Peyer's patch (tissue), 4 donors: ENCODE measurements at regions not wholly inside any gene's neighbourhood (a gene's known extent, or its start where the extent isn't known, plus 50 kb on each side); places are given as distances from the start of the nearest gene placed in this dataset.

ENCODE experiments used
- DNase-seq, 3 donors: peaks; one replicate each; pipeline ENCODE4 v3.0.0-alpha.2; 2017 to 2019
- H3K27ac ChIP-seq, 4 donors: fragments of 200-600 bp; sonication (generic); one replicate each; pipeline ENCODE4 v1.5.1; 2016 to 2019
- H3K27me3 ChIP-seq, 2 donors: fragments of 200-600 bp; sonication (generic); one replicate each; pipeline ENCODE4 v1.5.1; 2019
- H3K36me3 ChIP-seq, 3 donors: fragments of 200-600 bp; sonication (generic); one replicate each; pipeline ENCODE4 v1.5.1; 2016 to 2019
- H3K4me1 ChIP-seq, 4 donors: fragments of 200-600 bp; sonication (generic); one replicate each; pipeline ENCODE4 v1.5.1; 2016 to 2019
- H3K4me3 ChIP-seq, 4 donors: fragments of 200-600 bp; sonication (generic); 1 replicate in 3 of 4; 2 replicates in 1 of 4; pipeline ENCODE4 v1.5.1; 2016 to 2019; ENCODE audit warnings: mild to moderate bottlenecking in 1 of 4
- H3K9me3 ChIP-seq, 4 donors: fragments of 200-600 bp; sonication (generic); one replicate each; pipeline ENCODE4 v1.5.1; 2016 to 2019; ENCODE audit warnings: mild to moderate bottlenecking in 1 of 4
- CTCF ChIP-seq, 6 experiments: fragments of 450-650 bp in 4 of 6; fragments of 200-600 bp in 2 of 6; sonication (generic) in 1 of 6; IDR thresholded peaks; one replicate each; pipeline ENCODE4 v1.5.1; 2017 to 2019; ENCODE audit warnings: antibody characterized with exemption in 6 of 6, mild to moderate bottlenecking in 3 of 6, moderate library complexity in 1 of 6
- POLR2A ChIP-seq, 2 donors: fragments of 450-650 bp; IDR thresholded peaks; one replicate each; pipeline ENCODE4 v1.5.1; 2017; ENCODE audit warnings: antibody characterized with exemption in 2 of 2, mild to moderate bottlenecking in 2 of 2, moderate library complexity in 2 of 2

- no peak for DNase-seq
- no peaks in the 10 kb centered on the region for H3K9me3 ChIP-seq
- no peak overlapping the region for H3K4me3 ChIP-seq
- no peaks in the 10 kb centered on the region for H3K4me1 ChIP-seq
- H3K36me3 ChIP-seq: no peaks in the 10 kb centered on the region
- H3K27ac ChIP-seq: no peak overlapping the region
- H3K27me3 ChIP-seq: no peaks in the 10 kb centered on the region
- TF ChIP-seq CTCF (IDR thresholded peaks at IDR 0.05) (no peak), POLR2A (IDR thresholded peaks at IDR 0.05) (no peak)
Observed at GRCh38 chr4:95606739-95607138, 58.0 kb upstream of the UNC5C start.

DNA sequence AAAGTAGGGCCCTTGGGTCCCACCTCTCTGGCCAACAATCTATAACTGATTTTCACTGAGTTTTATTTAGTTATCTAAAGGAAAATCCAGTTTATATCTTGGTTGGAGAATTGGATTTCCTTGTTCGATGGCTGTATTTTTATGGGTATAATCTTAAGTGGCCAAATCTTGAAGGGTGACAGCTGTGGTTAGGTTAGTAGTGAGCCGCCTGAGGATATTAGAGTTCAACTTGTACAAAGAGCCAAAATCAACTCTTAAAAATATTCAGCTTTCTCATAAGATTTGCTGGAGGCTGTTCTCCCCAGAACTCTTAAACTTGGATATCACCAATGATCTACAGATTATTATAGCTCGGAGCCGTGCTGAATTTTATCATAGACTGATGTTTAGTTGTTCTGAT is 54.6 kb upstream of the UNC5C start:
- H3K27ac ChIP-seq: no peak overlapping the region
- no peak for DNase-seq
- no peaks in the 10 kb centered on the region for H3K36me3 ChIP-seq
- H3K4me1 ChIP-seq: no peaks in the 10 kb centered on the region
- H3K27me3 ChIP-seq: no peaks in the 10 kb centered on the region
- no peak for TF ChIP-seq POLR2A (IDR thresholded peaks at IDR 0.05)
- TF ChIP-seq CTCF (IDR thresholded peaks at IDR 0.05): no peak
- no peak overlapping the region for H3K4me3 ChIP-seq
- H3K9me3 ChIP-seq: no peaks in the 10 kb centered on the region

- Histone ChIP-seq H3K4me1 (no peaks in the 10 kb centered on the region), H3K27me3 (no peaks in the 10 kb centered on the region), H3K27ac (no peak overlapping the region), H3K4me3 (no peak overlapping the region), H3K9me3 (no peaks in the 10 kb centered on the region), H3K36me3 (no peaks in the 10 kb centered on the region)
- TF ChIP-seq CTCF (IDR thresholded peaks at IDR 0.05) (no peak), POLR2A (IDR thresholded peaks at IDR 0.05) (no peak)
- DNase-seq: no peak
Observed at GRCh38 chr4:95602872-95603271, 54.1 kb upstream of the UNC5C start.

- Histone ChIP-seq H3K27ac (no peak overlapping the region), H3K36me3 (no peaks in the 10 kb centered on the region), H3K4me1 (no peaks in the 10 kb centered on the region), H3K9me3 (no peaks in the 10 kb centered on the region), H3K4me3 (no peak overlapping the region), H3K27me3 (no peaks in the 10 kb centered on the region)
- no peak for DNase-seq
- TF ChIP-seq CTCF (IDR thresholded peaks at IDR 0.05): no peak
- TF ChIP-seq POLR2A (IDR thresholded peaks at IDR 0.05): no peak
Observed at GRCh38 chr4:95601356-95601755, 52.6 kb upstream of the UNC5C start.

GRCh38 chr4:95599777-95600400 is 51.1 kb upstream of the UNC5C start:
- H3K9me3 ChIP-seq: no peaks in the 10 kb centered on the region
- no peak for TF ChIP-seq CTCF (IDR thresholded peaks at IDR 0.05)
- no peak for TF ChIP-seq POLR2A (IDR thresholded peaks at IDR 0.05)
- H3K27me3 ChIP-seq: no peaks in the 10 kb centered on the region
- H3K27ac ChIP-seq: no peak overlapping the region
- no peaks in the 10 kb centered on the region for H3K36me3 ChIP-seq
- no peaks in the 10 kb centered on the region for H3K4me1 ChIP-seq
- DNase-seq: no peak
- no peak overlapping the region for H3K4me3 ChIP-seq
